HG02884 (cell line): ENCODE measurements at regions not wholly inside any gene's neighbourhood (a gene's known extent, or its start where the extent isn't known, plus 50 kb on each side); places are given as distances from the start of the nearest gene placed in this dataset.

Source experiments
- ATAC-seq: cut with Tn5 transposase; IDR thresholded peaks from one replicate; pipeline ENCODE4 v1.9.1; 2021; ENCODE audit warnings: mild to moderate bottlenecking, moderate library complexity; ENCODE audit not compliant: unreplicated experiment

GRCh38 chr12:92034858-92035401 lies 110.7 kb downstream of the BTG1 start:
- ATAC-seq, result peak; percentile 67

GRCh38 chr12:92034083-92034482 lies 111.6 kb downstream of the BTG1 start:
- no peak for ATAC-seq

GRCh38 chr12:92032965-92033364 lies 112.7 kb downstream of the BTG1 start:
- no peak for ATAC-seq

- ATAC-seq, result no peak
Observed at GRCh38 chr12:92032101-92032500, 113.5 kb downstream of the BTG1 start.

- peak; percentile 63 for ATAC-seq
Observed at GRCh38 chr12:92030618-92031017, 115.0 kb downstream of the BTG1 start.

GRCh38 chr12:92029902-92030586 lies 115.6 kb downstream of the BTG1 start:
- no peak for ATAC-seq

- no peak for ATAC-seq
Observed at GRCh38 chr12:92029136-92029535, 116.5 kb downstream of the BTG1 start.

- no peak for ATAC-seq
Observed at GRCh38 chr12:92028441-92028709, 117.3 kb downstream of the BTG1 start.

GRCh38 chr12:92027701-92028440 lies 117.8 kb downstream of the BTG1 start:
- no peak for ATAC-seq

GRCh38 chr12:92027243-92027642 lies 118.4 kb downstream of the BTG1 start:
- ATAC-seq, result no peak

- ATAC-seq, result no peak
Observed at GRCh38 chr12:92025462-92026207, 120.0 kb downstream of the BTG1 start.

GRCh38 chr12:92022093-92022492 lies 123.6 kb downstream of the BTG1 start:
- no peak for ATAC-seq

GRCh38 chr12:92021666-92022035 lies 124.0 kb downstream of the BTG1 start:
- ATAC-seq, result no peak

- no peak for ATAC-seq
Observed at GRCh38 chr12:92020983-92021665, 124.5 kb downstream of the BTG1 start.

GRCh38 chr12:92019491-92020277 lies 126.0 kb downstream of the BTG1 start:
- ATAC-seq, result no peak

- no peak for ATAC-seq
Observed at GRCh38 chr12:92012691-92013090, 133.0 kb downstream of the BTG1 start.

- ATAC-seq, result no peak
Observed at GRCh38 chr12:92010853-92011701, 134.6 kb downstream of the BTG1 start.

GRCh38 chr12:92010368-92010767 lies 135.3 kb downstream of the BTG1 start:
- no peak for ATAC-seq

GRCh38 chr12:92008345-92008744 lies 137.3 kb downstream of the BTG1 start:
- no peak for ATAC-seq

GRCh38 chr12:92007787-92008186 lies 137.9 kb downstream of the BTG1 start:
- ATAC-seq, result no peak
